GM19351 (cell line): ENCODE measurements at regions not wholly inside any gene's neighbourhood (a gene's known extent, or its start where the extent isn't known, plus 50 kb on each side); places are given as distances from the start of the nearest gene placed in this dataset.
A peak's percentile ranks its signal among the peaks of the same experiment; 100 is the strongest.

Source experiments
- ATAC-seq: cut with Tn5 transposase; IDR thresholded peaks from one replicate; pipeline ENCODE4 v1.9.1; 2021; ENCODE audit warnings: mild to moderate bottlenecking, moderate library complexity; ENCODE audit not compliant: unreplicated experiment

DNA sequence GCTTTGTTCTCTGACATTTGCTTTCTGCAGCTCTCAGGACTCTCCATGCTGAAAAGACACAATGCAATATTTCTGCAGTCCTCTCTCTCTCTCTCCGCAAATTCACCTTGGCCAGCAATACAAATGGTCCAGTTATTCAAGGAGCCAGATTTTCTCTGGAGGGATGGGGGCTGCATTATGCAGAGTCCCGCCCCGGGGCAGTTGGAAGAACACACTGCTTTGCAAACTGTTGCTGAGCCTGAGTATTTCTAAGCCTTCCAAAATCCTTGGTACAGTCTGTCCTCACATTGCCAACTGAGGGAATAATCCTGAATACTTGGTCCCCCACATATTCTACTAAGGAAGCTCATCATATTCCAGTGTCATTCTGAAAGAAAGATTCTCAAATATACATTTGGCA, 94.3 kb upstream of the ZC3H12C start:
- ATAC-seq = no peak

DNA sequence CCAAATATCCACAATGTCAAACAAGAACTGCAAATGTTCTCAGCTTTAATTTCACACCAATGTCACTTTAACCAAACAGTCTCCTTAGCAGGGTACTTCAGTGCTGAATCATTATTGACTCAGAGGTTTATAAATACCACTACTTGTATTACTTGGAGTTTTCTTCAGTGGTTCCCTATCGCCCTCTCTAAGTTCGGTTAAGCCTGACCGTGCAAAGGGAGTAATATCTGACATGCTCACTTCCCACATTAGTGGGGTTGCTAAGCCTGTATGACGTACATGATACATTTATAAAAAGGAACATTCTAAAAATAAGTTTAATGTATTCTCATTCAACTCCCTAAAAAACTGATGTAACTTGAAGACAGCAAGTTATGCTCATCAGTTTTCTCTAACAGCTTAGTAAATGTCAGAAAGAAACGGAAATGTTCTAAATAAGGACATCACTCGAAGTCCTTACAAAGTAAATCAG, 93.1 kb upstream of the ZC3H12C start:
- peak; percentile 97 for ATAC-seq

DNA sequence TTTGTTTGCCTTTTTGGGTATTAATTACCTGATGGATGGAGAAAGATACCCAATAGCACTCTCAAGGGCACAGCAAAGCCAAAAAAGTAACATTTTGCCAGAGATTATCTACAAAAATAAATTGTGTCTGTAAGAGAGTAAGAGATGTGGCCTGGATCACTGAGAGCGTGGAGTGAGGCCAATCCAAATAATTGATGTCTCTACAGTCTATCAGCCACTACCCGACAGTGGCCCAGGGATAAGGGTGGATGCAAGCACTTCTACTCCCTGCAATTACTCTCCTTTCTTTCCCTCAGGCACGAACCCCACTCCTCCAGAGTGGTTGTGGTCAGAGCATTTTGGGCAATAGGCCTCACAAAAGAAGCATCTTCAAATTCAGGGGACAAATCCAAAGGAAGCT, 92.3 kb upstream of the ZC3H12C start:
- no peak for ATAC-seq

DNA sequence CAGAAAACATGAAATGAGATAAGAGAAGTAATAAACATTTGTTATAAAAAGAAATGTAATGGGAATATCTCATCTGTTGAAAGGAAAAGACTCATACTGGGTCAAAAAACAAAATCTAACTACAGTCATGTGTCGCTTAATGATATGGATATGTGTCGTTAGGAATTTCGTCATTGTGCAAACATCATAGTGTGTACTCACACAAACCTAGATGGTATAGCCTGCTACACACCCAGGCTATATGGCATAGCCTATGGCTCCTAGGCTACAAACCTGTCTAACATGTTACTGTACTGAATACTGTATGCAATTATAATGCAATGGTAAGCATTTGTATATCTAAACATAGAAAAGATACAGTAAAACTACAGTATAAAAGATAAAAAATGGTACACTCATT, 89.8 kb upstream of the ZC3H12C start:
- no peak for ATAC-seq

- ATAC-seq = no peak
Measured at GRCh38 chr11:110011595-110011994, 81.6 kb upstream of the ZC3H12C start.

GRCh38 chr11:110015695-110016094, 77.5 kb upstream of the ZC3H12C start:
- ATAC-seq = no peak

- no peak for ATAC-seq
Measured at GRCh38 chr11:110019675-110020074, 73.5 kb upstream of the ZC3H12C start.

GRCh38 chr11:110022548-110022947, 70.6 kb upstream of the ZC3H12C start:
- no peak for ATAC-seq

GRCh38 chr11:110023711-110024110, 69.5 kb upstream of the ZC3H12C start:
- ATAC-seq = no peak

GRCh38 chr11:110026858-110027626, 66.2 kb upstream of the ZC3H12C start:
- ATAC-seq = peak; percentile 94

DNA sequence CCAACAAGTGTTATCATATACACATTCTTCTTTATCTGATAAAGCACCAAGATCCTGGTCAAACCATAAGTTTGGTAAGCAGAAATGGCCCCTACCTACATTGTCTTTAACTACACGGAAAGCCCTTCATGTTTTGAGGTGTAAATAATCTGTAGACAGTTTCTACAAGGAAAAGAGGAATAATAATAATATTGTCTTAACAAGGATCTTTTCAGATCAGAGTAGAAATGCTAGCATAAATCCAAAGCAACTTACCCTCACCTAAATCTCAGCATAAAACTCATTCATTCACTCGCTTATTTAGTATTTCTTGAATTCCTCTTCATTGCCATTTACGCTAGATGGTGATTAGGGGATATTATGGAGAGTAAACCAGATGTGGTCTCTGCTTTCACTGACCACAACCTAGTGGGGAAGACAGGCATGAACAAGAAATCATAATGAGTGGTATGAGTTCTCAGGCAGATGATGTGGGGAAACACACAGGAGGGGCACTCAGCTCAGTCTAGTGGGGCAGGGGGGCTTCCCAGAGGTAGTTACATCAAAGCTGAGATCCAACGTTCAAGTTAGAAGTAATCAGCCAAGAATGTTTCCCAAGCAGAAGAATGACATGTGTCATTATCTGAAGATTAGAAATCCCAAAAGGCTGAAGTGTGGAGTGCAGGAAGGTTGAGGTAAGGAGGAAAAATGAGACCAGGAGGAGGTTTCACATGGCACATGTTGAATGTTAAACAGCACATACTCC, 65.4 kb upstream of the ZC3H12C start:
- peak; percentile 40 for ATAC-seq

DNA sequence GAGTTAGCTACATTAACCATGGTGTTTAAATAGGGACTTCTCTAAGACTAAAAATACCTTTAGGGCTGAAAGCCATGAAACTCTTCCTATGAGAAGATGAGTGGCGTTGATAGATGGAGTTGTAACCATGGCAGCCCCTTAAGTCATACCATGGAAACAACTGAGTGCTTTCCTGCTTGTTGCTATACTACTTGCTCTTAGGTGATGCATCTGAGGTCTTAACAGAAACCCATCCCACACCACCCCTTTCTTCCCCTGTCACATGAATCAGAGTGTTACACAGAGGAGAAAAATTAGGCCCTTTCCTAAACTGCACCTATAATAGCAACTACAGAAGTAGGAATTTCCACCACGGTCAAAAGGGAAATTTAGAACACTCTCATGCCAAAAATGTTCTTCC, 64.3 kb upstream of the ZC3H12C start:
- no peak for ATAC-seq

- no peak for ATAC-seq
Measured at GRCh38 chr11:110029714-110030113, 63.5 kb upstream of the ZC3H12C start.

GRCh38 chr11:110031171-110031570, 62.0 kb upstream of the ZC3H12C start:
- no peak for ATAC-seq

- ATAC-seq = no peak
Measured at GRCh38 chr11:110032259-110032658, 60.9 kb upstream of the ZC3H12C start.

DNA sequence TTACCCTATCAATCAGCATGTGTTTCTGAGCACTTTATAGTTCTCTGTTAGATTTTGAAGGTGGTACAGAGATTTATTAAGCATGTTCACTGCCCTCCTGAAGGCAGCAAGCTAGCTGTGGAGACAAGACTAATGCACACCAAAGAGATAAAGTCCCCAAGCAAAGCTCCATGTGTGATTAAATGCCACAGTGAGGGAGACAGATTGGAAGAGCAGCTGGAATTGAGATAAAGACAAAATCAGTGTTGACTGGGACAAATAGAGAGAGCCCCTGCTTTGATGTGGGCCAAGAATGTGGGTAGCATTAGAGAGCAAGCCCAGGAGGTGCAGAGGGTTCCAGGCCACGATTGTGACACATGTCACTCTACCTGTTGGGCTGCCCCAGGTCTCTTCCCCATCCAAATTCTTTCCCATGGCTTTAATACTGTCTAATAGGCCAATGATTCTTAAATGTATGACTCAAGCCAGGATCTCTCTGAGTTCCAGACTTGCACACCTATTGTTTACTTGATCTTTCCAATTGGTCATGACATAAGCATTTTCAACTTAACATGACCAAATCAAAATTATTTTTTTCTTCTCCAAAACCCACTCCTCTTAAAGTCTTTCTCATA, 60.1 kb upstream of the ZC3H12C start:
- no peak for ATAC-seq

DNA sequence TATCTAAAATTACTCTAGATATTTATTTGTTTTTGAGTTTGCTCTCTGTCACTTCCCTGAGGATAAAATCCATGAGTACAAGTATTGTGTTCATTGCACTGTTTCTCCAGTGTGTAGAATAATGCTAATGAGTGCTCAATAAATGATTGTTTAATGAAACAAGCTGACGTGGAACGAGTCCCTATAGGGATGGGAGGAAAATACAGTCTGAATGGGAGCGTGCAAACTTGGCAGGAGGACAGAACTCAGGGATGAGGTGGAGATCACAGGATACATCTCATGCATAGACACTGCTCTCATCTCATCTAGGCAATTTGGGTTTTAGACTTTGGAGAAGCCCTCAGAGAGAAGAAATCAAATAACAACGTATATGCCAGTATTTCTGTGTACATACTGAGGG, 58.4 kb upstream of the ZC3H12C start:
- no peak for ATAC-seq

DNA sequence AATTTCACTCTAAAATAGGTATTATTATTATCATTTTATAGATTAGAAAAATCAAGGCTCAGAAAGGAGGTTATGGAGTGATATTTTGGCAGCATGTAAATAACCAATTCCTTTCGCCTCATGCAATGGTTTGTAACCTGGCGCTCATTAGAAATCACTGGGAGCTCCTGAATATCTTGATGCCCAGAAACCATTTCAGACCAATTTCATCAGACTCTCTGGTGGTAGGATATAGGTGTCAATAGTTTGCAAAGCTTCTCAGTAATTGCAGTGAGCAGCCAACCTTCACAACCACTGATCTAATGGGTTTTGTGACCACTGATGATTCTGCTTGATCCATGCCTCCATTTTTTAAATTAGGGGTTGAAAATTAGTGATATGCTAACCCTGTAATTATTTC, 57.8 kb upstream of the ZC3H12C start:
- ATAC-seq = no peak

GRCh38 chr11:110038201-110038600, 55.0 kb upstream of the ZC3H12C start:
- no peak for ATAC-seq
